ENCODE measurements at regions not wholly inside any gene's neighbourhood (a gene's known extent, or its start where the extent isn't known, plus 50 kb on each side); places are given as distances from the start of the nearest gene placed in this dataset.

- intact Hi-C loops (cut with DNase I; ENCODE audit: low total_unique reads) = no loop called here
- Histone ChIP-seq H3K9me3 (no peaks in the 10 kb centered on the region), H3K27me3 (no peaks in the 10 kb centered on the region), H3K36me3 (no peaks in the 10 kb centered on the region), H3K27ac (no peak overlapping the region), H3K4me3 (no peak overlapping the region), H3K4me1 (no peaks in the 10 kb centered on the region)
- TF ChIP-seq POLR2A (IDR thresholded peaks at IDR 0.05) (no peak), EP300 (IDR thresholded peaks at IDR 0.05; ENCODE audit: low read depth) (no peak), POLR2AphosphoS5 (IDR thresholded peaks at IDR 0.05) (no peak), CTCF (IDR thresholded peaks at IDR 0.05) (no peak)
- in situ Hi-C loops (cut with MboI; ENCODE audit: low pct_ligation_motif_present in 1 of 4, low pct_unique_long_range_greater_than_20kb in 1 of 4, low sequenced_read_pairs in 3 of 4) = no loop called here
- 87% methylated on average over 15 of the region's 15 CpGs; no CpG with 5 or more reads in 1 of the 2 donors for WGBS, 2 donors (ENCODE audit: low coverage in 1 of 2)
- DNase-seq = no peak
Observed at GRCh38 chr17:22459953-22460350, 767.6 kb downstream of the KCNJ18 start.

- intact Hi-C loops (cut with DNase I; ENCODE audit: low total_unique reads) (no loop called here), in situ Hi-C loops (cut with MboI; ENCODE audit: low pct_ligation_motif_present in 1 of 4, low pct_unique_long_range_greater_than_20kb in 1 of 4, low sequenced_read_pairs in 3 of 4) (no loop called here)
- H3K36me3 ChIP-seq = no peaks in the 10 kb centered on the region
- no peaks in the 10 kb centered on the region for H3K4me1 ChIP-seq
- no peaks in the 10 kb centered on the region for H3K9me3 ChIP-seq
- no peak overlapping the region for H3K4me3 ChIP-seq
- 65% methylated on average over 5 of the region's 6 CpGs; no CpG with 5 or more reads in 1 of the 2 donors for WGBS, 2 donors (ENCODE audit: low coverage in 1 of 2)
- no peak for TF ChIP-seq CTCF (IDR thresholded peaks at IDR 0.05)
- no peaks in the 10 kb centered on the region for H3K27me3 ChIP-seq
- H3K27ac ChIP-seq = no peak overlapping the region
- DNase-seq = no peak
Observed at GRCh38 chr17:22460461-22461063, 768.2 kb downstream of the KCNJ18 start.

- Histone ChIP-seq H3K4me3 (no peak overlapping the region), H3K27ac (no peak overlapping the region), H3K9me3 (no peaks in the 10 kb centered on the region), H3K36me3 (no peaks in the 10 kb centered on the region), H3K4me1 (no peaks in the 10 kb centered on the region), H3K27me3 (no peaks in the 10 kb centered on the region)
- no peak for DNase-seq
- in situ Hi-C loops (cut with MboI; ENCODE audit: low pct_ligation_motif_present in 1 of 4, low pct_unique_long_range_greater_than_20kb in 1 of 4, low sequenced_read_pairs in 3 of 4) = no loop called here
- TF ChIP-seq POLR2AphosphoS5 (IDR thresholded peaks at IDR 0.05) (no peak), CTCF (IDR thresholded peaks at IDR 0.05) (no peak), EP300 (IDR thresholded peaks at IDR 0.05; ENCODE audit: low read depth) (no peak), POLR2A (IDR thresholded peaks at IDR 0.05) (no peak)
- intact Hi-C loops (cut with DNase I; ENCODE audit: low total_unique reads) = no loop called here
- WGBS, 2 donors (ENCODE audit: low coverage in 1 of 2) = 83 to 92% methylated on average over 5 to 14 of the region's 14 CpGs
Observed at GRCh38 chr17:22461460-22462145, 769.3 kb downstream of the KCNJ18 start.

GRCh38 chr17:22462461-22462860 is 770.1 kb downstream of the KCNJ18 start:
- no peaks in the 10 kb centered on the region for H3K9me3 ChIP-seq
- H3K4me1 ChIP-seq = no peaks in the 10 kb centered on the region
- in situ Hi-C loops (cut with MboI; ENCODE audit: low pct_ligation_motif_present in 1 of 4, low pct_unique_long_range_greater_than_20kb in 1 of 4, low sequenced_read_pairs in 3 of 4) (no loop called here), intact Hi-C loops (cut with DNase I; ENCODE audit: low total_unique reads) (no loop called here)
- WGBS, 2 donors (ENCODE audit: low coverage in 1 of 2) = 78 to 83% methylated on average over 5 to 6 of the region's 6 CpGs
- H3K27ac ChIP-seq = no peak overlapping the region
- H3K27me3 ChIP-seq = no peaks in the 10 kb centered on the region
- H3K36me3 ChIP-seq = no peaks in the 10 kb centered on the region
- no peak for DNase-seq
- TF ChIP-seq EP300 (IDR thresholded peaks at IDR 0.05; ENCODE audit: low read depth) (no peak), CTCF (IDR thresholded peaks at IDR 0.05) (no peak)
- no peak overlapping the region for H3K4me3 ChIP-seq
